ENCODE measurements at regions not wholly inside any gene's neighbourhood (a gene's known extent, or its start where the extent isn't known, plus 50 kb on each side); places are given as distances from the start of the nearest gene placed in this dataset.

- H3K36me3 ChIP-seq (ENCODE audit: control insufficient read depth in 3 of 3, insufficient read depth in 2 of 3, low read depth in 1 of 3, low read length in 3 of 3): no peaks in the 10 kb centered on the region
- no peaks in the 10 kb centered on the region for H3K9me3 ChIP-seq (ENCODE audit: control insufficient read depth in 2 of 2, insufficient read depth in 1 of 2, low read depth in 1 of 2, low read length in 1 of 2)
- H3K4me3 ChIP-seq (ENCODE audit: low read depth in 1 of 3, low read length in 3 of 3): no peak overlapping the region
- H3K27me3 ChIP-seq (ENCODE audit: control insufficient read depth in 3 of 3, insufficient read depth in 3 of 3, low read length in 3 of 3): no peaks in the 10 kb centered on the region
- H3K4me1 ChIP-seq (ENCODE audit: control insufficient read depth in 3 of 3, insufficient read depth in 2 of 3, low read depth in 1 of 3, low read length in 2 of 3): peaks cover 0 to 5% (median 0%) of the 10 kb centered on the region in 3 donors
- 34 to 53% (median 36%) methylated on average over 2 of the region's 2 CpGs for WGBS, 3 donors
- DNase-seq (no peak), FAIRE-seq (no peak)
- H3K27ac ChIP-seq (ENCODE audit: low read depth in 1 of 3, low read length in 2 of 3): no peak overlapping the region
These were observed 228.2 kb upstream of the PPFIA2 start for GRCh38 chr12:81987371-81987770.

- Histone ChIP-seq H3K27ac (ENCODE audit: low read depth in 1 of 3, low read length in 2 of 3) (no peak overlapping the region), H3K36me3 (ENCODE audit: control insufficient read depth in 3 of 3, insufficient read depth in 2 of 3, low read depth in 1 of 3, low read length in 3 of 3) (no peaks in the 10 kb centered on the region), H3K4me3 (ENCODE audit: low read depth in 1 of 3, low read length in 3 of 3) (no peak overlapping the region), H3K9me3 (ENCODE audit: control insufficient read depth in 2 of 2, insufficient read depth in 1 of 2, low read depth in 1 of 2, low read length in 1 of 2) (peaks cover 0 to 3% of the 10 kb centered on the region in 2 donors), H3K27me3 (ENCODE audit: control insufficient read depth in 3 of 3, insufficient read depth in 3 of 3, low read length in 3 of 3) (no peaks in the 10 kb centered on the region), H3K4me1 (ENCODE audit: control insufficient read depth in 3 of 3, insufficient read depth in 2 of 3, low read depth in 1 of 3, low read length in 2 of 3) (no peaks in the 10 kb centered on the region)
- FAIRE-seq: no peak
- DNase-seq: no peak
- WGBS, 3 donors: 92 to 94% (median 92%) methylated on average over 2 of the region's 2 CpGs
These were observed 217.5 kb upstream of the PPFIA2 start for GRCh38 chr12:81976661-81977060.

- Histone ChIP-seq H3K27ac (ENCODE audit: low read depth in 1 of 3, low read length in 2 of 3) (no peak overlapping the region), H3K4me3 (ENCODE audit: low read depth in 1 of 3, low read length in 3 of 3) (no peak overlapping the region), H3K27me3 (ENCODE audit: control insufficient read depth in 3 of 3, insufficient read depth in 3 of 3, low read length in 3 of 3) (peaks cover 0 to 2% (median 0%) of the 10 kb centered on the region in 3 donors), H3K9me3 (ENCODE audit: control insufficient read depth in 2 of 2, insufficient read depth in 1 of 2, low read depth in 1 of 2, low read length in 1 of 2) (peaks cover 0 to 3% of the 10 kb centered on the region in 2 donors), H3K4me1 (ENCODE audit: control insufficient read depth in 3 of 3, insufficient read depth in 2 of 3, low read depth in 1 of 3, low read length in 2 of 3) (no peaks in the 10 kb centered on the region), H3K36me3 (ENCODE audit: control insufficient read depth in 3 of 3, insufficient read depth in 2 of 3, low read depth in 1 of 3, low read length in 3 of 3) (no peaks in the 10 kb centered on the region)
- FAIRE-seq (no peak), DNase-seq (no peak)
These were observed 215.6 kb upstream of the PPFIA2 start for GRCh38 chr12:81974762-81975161.

GRCh38 chr12:81968421-81968820 lies 209.3 kb upstream of the PPFIA2 start:
- DNase-seq (no peak), FAIRE-seq (no peak)
- Histone ChIP-seq H3K27me3 (ENCODE audit: control insufficient read depth in 3 of 3, insufficient read depth in 3 of 3, low read length in 3 of 3) (peaks cover 0 to 2% (median 0%) of the 10 kb centered on the region in 3 donors), H3K9me3 (ENCODE audit: control insufficient read depth in 2 of 2, insufficient read depth in 1 of 2, low read depth in 1 of 2, low read length in 1 of 2) (no peaks in the 10 kb centered on the region), H3K4me1 (ENCODE audit: control insufficient read depth in 3 of 3, insufficient read depth in 2 of 3, low read depth in 1 of 3, low read length in 2 of 3) (no peaks in the 10 kb centered on the region), H3K36me3 (ENCODE audit: control insufficient read depth in 3 of 3, insufficient read depth in 2 of 3, low read depth in 1 of 3, low read length in 3 of 3) (no peaks in the 10 kb centered on the region), H3K4me3 (ENCODE audit: low read depth in 1 of 3, low read length in 3 of 3) (no peak overlapping the region), H3K27ac (ENCODE audit: low read depth in 1 of 3, low read length in 2 of 3) (no peak overlapping the region)
- 45 to 60% (median 56%) methylated on average over 5 of the region's 5 CpGs for whole genome bisulfite sequencing, 3 donors

- no peak for DNase-seq
- Histone ChIP-seq H3K9me3 (ENCODE audit: control insufficient read depth in 2 of 2, insufficient read depth in 1 of 2, low read depth in 1 of 2, low read length in 1 of 2) (no peaks in the 10 kb centered on the region), H3K4me1 (ENCODE audit: control insufficient read depth in 3 of 3, insufficient read depth in 2 of 3, low read depth in 1 of 3, low read length in 2 of 3) (no peaks in the 10 kb centered on the region), H3K27me3 (ENCODE audit: control insufficient read depth in 3 of 3, insufficient read depth in 3 of 3, low read length in 3 of 3) (no peaks in the 10 kb centered on the region), H3K36me3 (ENCODE audit: control insufficient read depth in 3 of 3, insufficient read depth in 2 of 3, low read depth in 1 of 3, low read length in 3 of 3) (no peaks in the 10 kb centered on the region), H3K4me3 (ENCODE audit: low read depth in 1 of 3, low read length in 3 of 3) (no peak overlapping the region), H3K27ac (ENCODE audit: low read depth in 1 of 3, low read length in 2 of 3) (no peak overlapping the region)
- WGBS, 3 donors: 18 to 46% (median 26%) methylated on average over 1 of the region's 1 CpG
- no peak for FAIRE-seq
These were observed 204.5 kb upstream of the PPFIA2 start for GRCh38 chr12:81963636-81964035.

- no peaks in the 10 kb centered on the region for H3K36me3 ChIP-seq (ENCODE audit: control insufficient read depth in 3 of 3, insufficient read depth in 2 of 3, low read depth in 1 of 3, low read length in 3 of 3)
- no peaks in the 10 kb centered on the region for H3K9me3 ChIP-seq (ENCODE audit: control insufficient read depth in 2 of 2, insufficient read depth in 1 of 2, low read depth in 1 of 2, low read length in 1 of 2)
- H3K4me3 ChIP-seq (ENCODE audit: low read depth in 1 of 3, low read length in 3 of 3): no peak overlapping the region
- H3K27ac ChIP-seq (ENCODE audit: low read depth in 1 of 3, low read length in 2 of 3): no peak overlapping the region
- no peaks in the 10 kb centered on the region for H3K4me1 ChIP-seq (ENCODE audit: control insufficient read depth in 3 of 3, insufficient read depth in 2 of 3, low read depth in 1 of 3, low read length in 2 of 3)
- DNase-seq: no peak
- WGBS, 3 donors: 90 to 95% (median 91%) methylated on average over 7 of the region's 7 CpGs
- no peaks in the 10 kb centered on the region for H3K27me3 ChIP-seq (ENCODE audit: control insufficient read depth in 3 of 3, insufficient read depth in 3 of 3, low read length in 3 of 3)
- no peak for FAIRE-seq
These were observed 203.9 kb upstream of the PPFIA2 start for GRCh38 chr12:81963026-81963425.

- Histone ChIP-seq H3K4me1 (ENCODE audit: control insufficient read depth in 3 of 3, insufficient read depth in 2 of 3, low read depth in 1 of 3, low read length in 2 of 3) (no peaks in the 10 kb centered on the region), H3K27me3 (ENCODE audit: control insufficient read depth in 3 of 3, insufficient read depth in 3 of 3, low read length in 3 of 3) (no peaks in the 10 kb centered on the region), H3K9me3 (ENCODE audit: control insufficient read depth in 2 of 2, insufficient read depth in 1 of 2, low read depth in 1 of 2, low read length in 1 of 2) (no peaks in the 10 kb centered on the region), H3K36me3 (ENCODE audit: control insufficient read depth in 3 of 3, insufficient read depth in 2 of 3, low read depth in 1 of 3, low read length in 3 of 3) (no peaks in the 10 kb centered on the region), H3K27ac (ENCODE audit: low read depth in 1 of 3, low read length in 2 of 3) (no peak overlapping the region), H3K4me3 (ENCODE audit: low read depth in 1 of 3, low read length in 3 of 3) (no peak overlapping the region)
- FAIRE-seq (no peak), DNase-seq (no peak)
- 81 to 83% (median 82%) methylated on average over 4 of the region's 4 CpGs for WGBS, 3 donors
These were observed 203.1 kb upstream of the PPFIA2 start for GRCh38 chr12:81962126-81962856.

- no peak for FAIRE-seq
- WGBS, 3 donors: 29 to 62% (median 58%) methylated on average over 1 of the region's 1 CpG
These were observed 199.3 kb upstream of the PPFIA2 start for GRCh38 chr12:81958406-81958805.

GRCh38 chr12:81957631-81958030 lies 198.5 kb upstream of the PPFIA2 start:
- FAIRE-seq (no peak), DNase-seq (no peak)
- no peaks in the 10 kb centered on the region for H3K27me3 ChIP-seq (ENCODE audit: control insufficient read depth in 3 of 3, insufficient read depth in 3 of 3, low read length in 3 of 3)
- H3K9me3 ChIP-seq (ENCODE audit: control insufficient read depth in 2 of 2, insufficient read depth in 1 of 2, low read depth in 1 of 2, low read length in 1 of 2): no peaks in the 10 kb centered on the region
- no peak overlapping the region for H3K27ac ChIP-seq (ENCODE audit: low read depth in 1 of 3, low read length in 2 of 3)
- H3K36me3 ChIP-seq (ENCODE audit: control insufficient read depth in 3 of 3, insufficient read depth in 2 of 3, low read depth in 1 of 3, low read length in 3 of 3): no peaks in the 10 kb centered on the region
- no peak overlapping the region for H3K4me3 ChIP-seq (ENCODE audit: low read depth in 1 of 3, low read length in 3 of 3)
- H3K4me1 ChIP-seq (ENCODE audit: control insufficient read depth in 3 of 3, insufficient read depth in 2 of 3, low read depth in 1 of 3, low read length in 2 of 3): peaks cover 0 to 3% (median 0%) of the 10 kb centered on the region in 3 donors

More at GRCh38 chr12:81958406-81958805, 199.3 kb upstream of the PPFIA2 start:
- no peak for DNase-seq
- H3K27ac ChIP-seq (ENCODE audit: low read depth in 1 of 3, low read length in 2 of 3): no peak overlapping the region
- H3K9me3 ChIP-seq (ENCODE audit: control insufficient read depth in 2 of 2, insufficient read depth in 1 of 2, low read depth in 1 of 2, low read length in 1 of 2): no peaks in the 10 kb centered on the region
- no peak overlapping the region for H3K4me3 ChIP-seq (ENCODE audit: low read depth in 1 of 3, low read length in 3 of 3)
- no peaks in the 10 kb centered on the region for H3K36me3 ChIP-seq (ENCODE audit: control insufficient read depth in 3 of 3, insufficient read depth in 2 of 3, low read depth in 1 of 3, low read length in 3 of 3)
- H3K27me3 ChIP-seq (ENCODE audit: control insufficient read depth in 3 of 3, insufficient read depth in 3 of 3, low read length in 3 of 3): no peaks in the 10 kb centered on the region
- peaks cover 0 to 3% (median 0%) of the 10 kb centered on the region in 3 donors for H3K4me1 ChIP-seq (ENCODE audit: control insufficient read depth in 3 of 3, insufficient read depth in 2 of 3, low read depth in 1 of 3, low read length in 2 of 3)

All from small intestine (tissue), 7 donors.